ENCODE measurements at regions not wholly inside any gene's neighbourhood (a gene's known extent, or its start where the extent isn't known, plus 50 kb on each side); places are given as distances from the start of the nearest gene placed in this dataset.

GRCh38 chr18:65415098-65415497 is 335.7 kb upstream of the CDH7 start:
- no peak overlapping the region for H3K4me2 ChIP-seq (ENCODE audit: low read length)
- H3K27me3 ChIP-seq (ENCODE audit: insufficient read depth, low read length), result no peaks in the 10 kb centered on the region
- H3K9ac ChIP-seq (ENCODE audit: low read length), result no peak overlapping the region
- no peak overlapping the region for H2BK120ac ChIP-seq (ENCODE audit: insufficient read depth, low read length, poor library complexity)
- H3K23ac ChIP-seq (ENCODE audit: low read length), result no peak overlapping the region
- H2BK5ac ChIP-seq (ENCODE audit: low read depth, low read length, poor library complexity), result no peak overlapping the region
- no peak overlapping the region for H4K8ac ChIP-seq (ENCODE audit: low read depth, low read length)
- no peak overlapping the region for H3K27ac ChIP-seq (ENCODE audit: low read depth, low read length)
- no peak overlapping the region for H3K4ac ChIP-seq (ENCODE audit: low read depth, low read length)
- peaks cover 0 to 4% of the 10 kb centered on the region in 2 experiments for H3K4me1 ChIP-seq (ENCODE audit: control insufficient read depth in 1 of 2, insufficient read depth in 2 of 2, low read length in 2 of 2)
- no peak overlapping the region for H4K12ac ChIP-seq (ENCODE audit: low read depth, low read length)
- H3K14ac ChIP-seq (ENCODE audit: low read length), result no peak overlapping the region
- H3K9me3 ChIP-seq (ENCODE audit: insufficient read depth, low read depth, low read length), result no peaks in the 10 kb centered on the region
- H2AK5ac ChIP-seq (ENCODE audit: low read length), result no peak overlapping the region
- H2BK12ac ChIP-seq (ENCODE audit: low read length), result no peak overlapping the region
- H3K36me3 ChIP-seq (ENCODE audit: control insufficient read depth in 1 of 2, insufficient read depth in 2 of 2, low read length in 2 of 2), result no peaks in the 10 kb centered on the region
- no peak overlapping the region for H2AFZ ChIP-seq (ENCODE audit: insufficient read depth, low read length, poor library complexity)
- no peak overlapping the region for H3K4me3 ChIP-seq (ENCODE audit: low read depth, low read length)
- no peak overlapping the region for H4K91ac ChIP-seq (ENCODE audit: low read depth, low read length)
- H3K79me1 ChIP-seq (ENCODE audit: low read length), result no peaks in the 10 kb centered on the region
- DNase-seq, result no peak
- no peaks in the 10 kb centered on the region for H3K79me2 ChIP-seq (ENCODE audit: control insufficient read depth, insufficient read depth, low read length, poor library complexity)
- no peak overlapping the region for H3K18ac ChIP-seq (ENCODE audit: low read length)

GRCh38 chr18:65414501-65414900 is 336.3 kb upstream of the CDH7 start:
- Histone ChIP-seq H3K14ac (ENCODE audit: low read length) (no peak overlapping the region), H3K79me1 (ENCODE audit: low read length) (no peaks in the 10 kb centered on the region), H4K8ac (ENCODE audit: low read depth, low read length) (no peak overlapping the region), H2AFZ (ENCODE audit: insufficient read depth, low read length, poor library complexity) (no peak overlapping the region), H3K4me1 (ENCODE audit: control insufficient read depth in 1 of 2, insufficient read depth in 2 of 2, low read length in 2 of 2) (peaks cover 0 to 4% of the 10 kb centered on the region in 2 experiments), H3K27me3 (ENCODE audit: insufficient read depth, low read length) (no peaks in the 10 kb centered on the region), H2BK12ac (ENCODE audit: low read length) (no peak overlapping the region), H3K79me2 (ENCODE audit: control insufficient read depth, insufficient read depth, low read length, poor library complexity) (no peaks in the 10 kb centered on the region), H4K12ac (ENCODE audit: low read depth, low read length) (no peak overlapping the region), H3K9me3 (ENCODE audit: insufficient read depth, low read depth, low read length) (no peaks in the 10 kb centered on the region), H3K4ac (ENCODE audit: low read depth, low read length) (no peak overlapping the region), H2AK5ac (ENCODE audit: low read length) (no peak overlapping the region), H3K4me2 (ENCODE audit: low read length) (no peak overlapping the region), H2BK5ac (ENCODE audit: low read depth, low read length, poor library complexity) (no peak overlapping the region), H3K4me3 (ENCODE audit: low read depth, low read length) (no peak overlapping the region), H3K36me3 (ENCODE audit: control insufficient read depth in 1 of 2, insufficient read depth in 2 of 2, low read length in 2 of 2) (no peaks in the 10 kb centered on the region), H3K23ac (ENCODE audit: low read length) (no peak overlapping the region), H3K27ac (ENCODE audit: low read depth, low read length) (no peak overlapping the region), H2BK120ac (ENCODE audit: insufficient read depth, low read length, poor library complexity) (no peak overlapping the region), H3K9ac (ENCODE audit: low read length) (no peak overlapping the region), H4K91ac (ENCODE audit: low read depth, low read length) (no peak overlapping the region), H3K18ac (ENCODE audit: low read length) (no peak overlapping the region)
- WGBS (ENCODE audit: extremely low coverage, insufficient coverage, insufficient read length), result no CpG with 5 or more reads among the region's 1 CpG
- no peak for DNase-seq

GRCh38 chr18:65411061-65411460 is 339.8 kb upstream of the CDH7 start:
- DNase-seq, result no peak
- Histone ChIP-seq H3K9me3 (ENCODE audit: insufficient read depth, low read depth, low read length) (no peaks in the 10 kb centered on the region), H4K12ac (ENCODE audit: low read depth, low read length) (no peak overlapping the region), H4K8ac (ENCODE audit: low read depth, low read length) (no peak overlapping the region), H3K4me1 (ENCODE audit: control insufficient read depth in 1 of 2, insufficient read depth in 2 of 2, low read length in 2 of 2) (peaks cover 2 to 6% of the 10 kb centered on the region in 2 experiments), H3K27ac (ENCODE audit: low read depth, low read length) (no peak overlapping the region), H3K4me3 (ENCODE audit: low read depth, low read length) (no peak overlapping the region), H3K23ac (ENCODE audit: low read length) (no peak overlapping the region), H2BK120ac (ENCODE audit: insufficient read depth, low read length, poor library complexity) (no peak overlapping the region), H3K4ac (ENCODE audit: low read depth, low read length) (no peak overlapping the region), H3K36me3 (ENCODE audit: control insufficient read depth in 1 of 2, insufficient read depth in 2 of 2, low read length in 2 of 2) (no peaks in the 10 kb centered on the region), H3K18ac (ENCODE audit: low read length) (no peak overlapping the region), H2BK5ac (ENCODE audit: low read depth, low read length, poor library complexity) (no peak overlapping the region), H3K79me1 (ENCODE audit: low read length) (no peaks in the 10 kb centered on the region), H3K4me2 (ENCODE audit: low read length) (no peak overlapping the region), H4K91ac (ENCODE audit: low read depth, low read length) (no peak overlapping the region), H3K14ac (ENCODE audit: low read length) (no peak overlapping the region), H3K9ac (ENCODE audit: low read length) (no peak overlapping the region), H2AFZ (ENCODE audit: insufficient read depth, low read length, poor library complexity) (no peak overlapping the region), H3K27me3 (ENCODE audit: insufficient read depth, low read length) (no peaks in the 10 kb centered on the region), H2BK12ac (ENCODE audit: low read length) (no peak overlapping the region), H3K79me2 (ENCODE audit: control insufficient read depth, insufficient read depth, low read length, poor library complexity) (no peaks in the 10 kb centered on the region), H2AK5ac (ENCODE audit: low read length) (no peak overlapping the region)
- no CpG with 5 or more reads among the region's 1 CpG for WGBS (ENCODE audit: extremely low coverage, insufficient coverage, insufficient read length)

DNA sequence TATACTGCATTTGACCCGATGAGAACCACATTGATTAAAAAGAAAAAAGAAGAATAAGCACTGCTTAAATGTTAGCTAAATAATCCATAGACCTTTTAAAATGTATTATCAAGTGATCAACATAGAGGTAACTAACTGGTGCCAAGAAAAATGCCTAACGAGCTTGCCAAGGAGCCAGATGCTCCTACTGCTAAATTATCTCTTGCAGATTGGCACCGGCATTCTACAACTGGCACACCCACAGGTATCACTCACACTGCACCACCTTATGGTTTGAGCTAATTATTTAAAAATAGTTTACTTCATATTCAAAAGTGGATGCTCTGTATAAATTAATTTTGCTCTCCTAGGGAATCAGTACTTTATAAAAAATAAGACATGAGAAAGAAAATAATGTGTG is 341.6 kb upstream of the CDH7 start:
- DNase-seq, result no peak
- Histone ChIP-seq H3K9ac (ENCODE audit: low read length) (no peak overlapping the region), H2AFZ (ENCODE audit: insufficient read depth, low read length, poor library complexity) (no peak overlapping the region), H3K18ac (ENCODE audit: low read length) (no peak overlapping the region), H3K4me2 (ENCODE audit: low read length) (no peak overlapping the region), H3K36me3 (ENCODE audit: control insufficient read depth in 1 of 2, insufficient read depth in 2 of 2, low read length in 2 of 2) (no peaks in the 10 kb centered on the region), H3K4me3 (ENCODE audit: low read depth, low read length) (no peak overlapping the region), H3K23ac (ENCODE audit: low read length) (no peak overlapping the region), H3K79me2 (ENCODE audit: control insufficient read depth, insufficient read depth, low read length, poor library complexity) (no peaks in the 10 kb centered on the region), H3K79me1 (ENCODE audit: low read length) (no peaks in the 10 kb centered on the region), H3K4me1 (ENCODE audit: control insufficient read depth in 1 of 2, insufficient read depth in 2 of 2, low read length in 2 of 2) (peaks cover 2% of the 10 kb centered on the region in 2 experiments), H4K91ac (ENCODE audit: low read depth, low read length) (no peak overlapping the region), H2AK5ac (ENCODE audit: low read length) (no peak overlapping the region), H2BK5ac (ENCODE audit: low read depth, low read length, poor library complexity) (no peak overlapping the region), H3K14ac (ENCODE audit: low read length) (no peak overlapping the region), H3K4ac (ENCODE audit: low read depth, low read length) (no peak overlapping the region), H4K12ac (ENCODE audit: low read depth, low read length) (no peak overlapping the region), H2BK120ac (ENCODE audit: insufficient read depth, low read length, poor library complexity) (no peak overlapping the region), H3K27ac (ENCODE audit: low read depth, low read length) (no peak overlapping the region), H4K8ac (ENCODE audit: low read depth, low read length) (no peak overlapping the region), H2BK12ac (ENCODE audit: low read length) (no peak overlapping the region), H3K27me3 (ENCODE audit: insufficient read depth, low read length) (no peaks in the 10 kb centered on the region), H3K9me3 (ENCODE audit: insufficient read depth, low read depth, low read length) (no peaks in the 10 kb centered on the region)
- WGBS (ENCODE audit: extremely low coverage, insufficient coverage, insufficient read length), result no CpG with 5 or more reads among the region's 3 CpGs

- Histone ChIP-seq H3K27me3 (ENCODE audit: insufficient read depth, low read length) (no peaks in the 10 kb centered on the region), H3K4me1 (ENCODE audit: control insufficient read depth in 1 of 2, insufficient read depth in 2 of 2, low read length in 2 of 2) (peaks cover 2% of the 10 kb centered on the region in 2 experiments), H2BK120ac (ENCODE audit: insufficient read depth, low read length, poor library complexity) (no peak overlapping the region), H3K14ac (ENCODE audit: low read length) (no peak overlapping the region), H3K27ac (ENCODE audit: low read depth, low read length) (no peak overlapping the region), H2BK12ac (ENCODE audit: low read length) (no peak overlapping the region), H3K9me3 (ENCODE audit: insufficient read depth, low read depth, low read length) (no peaks in the 10 kb centered on the region), H3K4me3 (ENCODE audit: low read depth, low read length) (no peak overlapping the region), H2AK5ac (ENCODE audit: low read length) (no peak overlapping the region), H3K18ac (ENCODE audit: low read length) (no peak overlapping the region), H2BK5ac (ENCODE audit: low read depth, low read length, poor library complexity) (no peak overlapping the region), H3K23ac (ENCODE audit: low read length) (no peak overlapping the region), H3K4ac (ENCODE audit: low read depth, low read length) (no peak overlapping the region), H4K91ac (ENCODE audit: low read depth, low read length) (no peak overlapping the region), H3K4me2 (ENCODE audit: low read length) (no peak overlapping the region), H3K36me3 (ENCODE audit: control insufficient read depth in 1 of 2, insufficient read depth in 2 of 2, low read length in 2 of 2) (no peaks in the 10 kb centered on the region), H2AFZ (ENCODE audit: insufficient read depth, low read length, poor library complexity) (no peak overlapping the region), H3K9ac (ENCODE audit: low read length) (no peak overlapping the region), H3K79me2 (ENCODE audit: control insufficient read depth, insufficient read depth, low read length, poor library complexity) (no peaks in the 10 kb centered on the region), H4K8ac (ENCODE audit: low read depth, low read length) (no peak overlapping the region), H4K12ac (ENCODE audit: low read depth, low read length) (no peak overlapping the region), H3K79me1 (ENCODE audit: low read length) (no peaks in the 10 kb centered on the region)
- DNase-seq, result no peak
Measured at GRCh38 chr18:65403534-65403933, 347.3 kb upstream of the CDH7 start.

Measured in trophoblast cell (in vitro differentiated cells and primary cell).